HL-60 (cell line): ENCODE measurements at regions not wholly inside any gene's neighbourhood (a gene's known extent, or its start where the extent isn't known, plus 50 kb on each side); places are given as distances from the start of the nearest gene placed in this dataset.

Experiments
- DNase-seq, 2 experiments: peaks; one replicate each; pipeline ENCODE4 v3.0.0-alpha.2; 2010 to 2020; ENCODE audit warnings: low read depth in 1 of 2, low spot score in 1 of 2
- H3K27ac ChIP-seq: fragments of 250-450 bp; sonication (Bioruptor Pico); replicated peaks from 2 replicates; pipeline ENCODE4 v1.5.1; 2020; ENCODE audit warnings: mild to moderate bottlenecking, moderate library complexity
- H3K27me3 ChIP-seq: fragments of 250-450 bp; sonication (Bioruptor Pico); 2 replicates; pipeline ENCODE4 v1.5.1; 2021; ENCODE audit warnings: mild to moderate bottlenecking, moderate library complexity; ENCODE audit not compliant: insufficient read depth, poor library complexity, severe bottlenecking
- H3K4me3 ChIP-seq: replicated peaks from 2 replicates; pipeline ENCODE4 v1.5.1; 2011; ENCODE audit warnings: mild to moderate bottlenecking, control low read depth, low read length; ENCODE audit not compliant: insufficient read depth
- CTCF ChIP-seq: IDR thresholded peaks from one replicate; pipeline ENCODE4 v1.5.1; 2011; ENCODE audit warnings: low read length, control low read depth, inconsistent platforms; ENCODE audit not compliant: insufficient read depth
- GABPA ChIP-seq: IDR thresholded peaks from 2 replicates; pipeline ENCODE4 v1.6.1; 2012; ENCODE audit warnings: low read depth
- POLR2AphosphoS5 ChIP-seq: IDR thresholded peaks from 2 replicates; pipeline ENCODE4 v1.6.1; 2012; ENCODE audit warnings: low read depth
- REST ChIP-seq: IDR thresholded peaks from 2 replicates; pipeline ENCODE4 v1.6.1; 2012; ENCODE audit warnings: low read depth; ENCODE audit not compliant: insufficient replicate concordance
- SPI1 ChIP-seq: IDR thresholded peaks from 2 replicates; pipeline ENCODE4 v1.6.1; 2012; ENCODE audit warnings: low read depth, mild to moderate bottlenecking, borderline replicate concordance

GRCh38 chrX:39019056-39019455, 217.8 kb downstream of the MID1IP1 start:
- Histone ChIP-seq H3K4me3 (no peak overlapping the region), H3K27me3 (no peaks in the 10 kb centered on the region), H3K27ac (peak overlapping the region; percentile 72)
- DNase-seq, result no peak
- TF ChIP-seq POLR2AphosphoS5, result no peak
- TF ChIP-seq GABPA, result no peak
- no peak for TF ChIP-seq SPI1
- no peak for TF ChIP-seq CTCF
- no peak for TF ChIP-seq REST

- H3K4me3 ChIP-seq, result no peak overlapping the region
- no peaks in the 10 kb centered on the region for H3K27me3 ChIP-seq
- peak overlapping the region; percentile 72 for H3K27ac ChIP-seq
- DNase-seq, result peak in 1 of 2 experiments; percentile 81
- TF ChIP-seq GABPA (no peak), REST (no peak), SPI1 (no peak), CTCF (no peak), POLR2AphosphoS5 (peak; percentile 43; the same call in 1 of the 2 replicates)
Measured at GRCh38 chrX:39020051-39020669, 218.9 kb downstream of the MID1IP1 start.

GRCh38 chrX:39022106-39022505, 220.8 kb downstream of the MID1IP1 start:
- DNase-seq, result no peak
- no peaks in the 10 kb centered on the region for H3K27me3 ChIP-seq
- TF ChIP-seq REST (no peak), SPI1 (no peak), GABPA (no peak), CTCF (no peak), POLR2AphosphoS5 (no peak)
- H3K4me3 ChIP-seq, result no peak overlapping the region
- no peak overlapping the region for H3K27ac ChIP-seq
